ENCODE measurements at regions not wholly inside any gene's neighbourhood (a gene's known extent, or its start where the extent isn't known, plus 50 kb on each side); places are given as distances from the start of the nearest gene placed in this dataset.

DNA sequence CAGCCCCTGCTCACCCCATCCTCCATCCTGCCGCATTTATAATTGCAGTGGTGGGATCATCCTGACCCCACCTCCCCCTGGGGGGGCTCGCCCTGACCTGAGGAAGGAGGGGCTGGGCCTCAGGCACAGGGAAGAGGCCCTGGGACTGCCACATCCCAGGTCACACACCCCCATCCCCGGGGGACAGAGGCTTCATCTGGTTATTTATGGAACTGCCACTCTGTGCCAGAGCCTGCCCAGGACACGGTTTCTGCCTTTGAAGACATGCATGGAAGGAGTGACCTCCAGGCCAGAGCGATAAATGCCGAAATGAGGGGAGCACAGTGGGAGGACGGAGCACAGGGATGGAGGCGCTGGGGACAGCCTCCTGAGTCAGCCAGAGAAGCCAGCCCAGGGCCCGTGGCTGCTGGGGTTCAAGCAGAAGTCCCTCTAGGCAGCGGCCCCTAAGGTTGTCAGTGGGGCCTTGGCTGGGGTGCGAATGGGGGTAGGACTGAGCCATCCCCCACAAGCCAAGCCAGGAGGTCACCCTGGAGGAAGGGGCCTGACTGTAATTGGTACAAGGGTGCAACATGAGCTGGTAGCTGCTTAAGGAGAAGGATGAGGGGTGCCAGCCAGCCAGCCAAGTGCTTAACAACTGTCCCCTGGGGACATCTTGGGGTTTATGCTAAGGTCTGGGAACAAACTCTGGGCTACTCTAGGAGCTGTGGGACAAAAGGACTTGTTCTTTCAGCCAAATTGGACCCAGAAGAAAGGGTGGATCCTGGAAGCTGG lies 51.4 kb upstream of the SHISAL1 start:
- TF ChIP-seq, protein P1, sequence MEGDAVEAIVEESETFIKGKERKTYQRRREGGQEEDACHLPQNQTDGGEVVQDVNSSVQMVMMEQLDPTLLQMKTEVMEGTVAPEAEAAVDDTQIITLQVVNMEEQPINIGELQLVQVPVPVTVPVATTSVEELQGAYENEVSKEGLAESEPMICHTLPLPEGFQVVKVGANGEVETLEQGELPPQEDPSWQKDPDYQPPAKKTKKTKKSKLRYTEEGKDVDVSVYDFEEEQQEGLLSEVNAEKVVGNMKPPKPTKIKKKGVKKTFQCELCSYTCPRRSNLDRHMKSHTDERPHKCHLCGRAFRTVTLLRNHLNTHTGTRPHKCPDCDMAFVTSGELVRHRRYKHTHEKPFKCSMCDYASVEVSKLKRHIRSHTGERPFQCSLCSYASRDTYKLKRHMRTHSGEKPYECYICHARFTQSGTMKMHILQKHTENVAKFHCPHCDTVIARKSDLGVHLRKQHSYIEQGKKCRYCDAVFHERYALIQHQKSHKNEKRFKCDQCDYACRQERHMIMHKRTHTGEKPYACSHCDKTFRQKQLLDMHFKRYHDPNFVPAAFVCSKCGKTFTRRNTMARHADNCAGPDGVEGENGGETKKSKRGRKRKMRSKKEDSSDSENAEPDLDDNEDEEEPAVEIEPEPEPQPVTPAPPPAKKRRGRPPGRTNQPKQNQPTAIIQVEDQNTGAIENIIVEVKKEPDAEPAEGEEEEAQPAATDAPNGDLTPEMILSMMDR (optimal IDR thresholded peaks at IDR 0.05 in 1 of 3, IDR thresholded peaks at IDR 0.05 in 1 of 3, conservative IDR thresholded peaks at IDR 0.05 in 1 of 3; ENCODE audit: extremely low read depth in 1 of 3, insufficient read depth in 2 of 3, low read length in 3 of 3) = no peak
- TF ChIP-seq EZH2 (IDR thresholded peaks at IDR 0.05; ENCODE audit: low read length) = no peak
